ENCODE measurements at regions not wholly inside any gene's neighbourhood (a gene's known extent, or its start where the extent isn't known, plus 50 kb on each side); places are given as distances from the start of the nearest gene placed in this dataset.
"Not testable (repeated sequence)": the region's sequence is repeated elsewhere in the genome, so short reads cannot be mapped to it uniquely, and the experiment has no call there.

- H3K27ac ChIP-seq (ENCODE audit: low read length); H3K4me1 ChIP-seq (ENCODE audit: control insufficient read depth, insufficient read depth, low read length); DNase-seq; intact Hi-C loops (cut with DNase I); H3K27me3 ChIP-seq (ENCODE audit: control insufficient read depth, insufficient read depth); ATAC-seq; H3K9me3 ChIP-seq (ENCODE audit: control insufficient read depth, low read length); H3K4me3 ChIP-seq (ENCODE audit: low read length): not testable (repeated sequence)
- 41% methylated on average over 7 of the region's 7 CpGs for WGBS
Observed at GRCh38 chr21:9003909-9004814, 1517.2 kb upstream of the TPTE start.

- H3K27me3 ChIP-seq (ENCODE audit: control insufficient read depth, insufficient read depth); intact Hi-C loops (cut with DNase I); H3K4me1 ChIP-seq (ENCODE audit: control insufficient read depth, insufficient read depth, low read length); DNase-seq; ATAC-seq; H3K4me3 ChIP-seq (ENCODE audit: low read length); H3K27ac ChIP-seq (ENCODE audit: low read length); H3K9me3 ChIP-seq (ENCODE audit: control insufficient read depth, low read length): not testable (repeated sequence)
- WGBS, result 47% methylated on average over 3 of the region's 3 CpGs
Observed at GRCh38 chr21:9004815-9005518, 1516.4 kb upstream of the TPTE start.

GRCh38 chr21:9005671-9006070, 1515.7 kb upstream of the TPTE start:
- H3K4me3 ChIP-seq (ENCODE audit: low read length); H3K4me1 ChIP-seq (ENCODE audit: control insufficient read depth, insufficient read depth, low read length); intact Hi-C loops (cut with DNase I); DNase-seq; H3K9me3 ChIP-seq (ENCODE audit: control insufficient read depth, low read length); ATAC-seq; H3K27me3 ChIP-seq (ENCODE audit: control insufficient read depth, insufficient read depth); H3K27ac ChIP-seq (ENCODE audit: low read length): not testable (repeated sequence)
- 49% methylated on average over 1 of the region's 1 CpG for WGBS

- not testable (repeated sequence) for H3K27me3 ChIP-seq (ENCODE audit: control insufficient read depth, insufficient read depth)
Observed at GRCh38 chr21:9006111-9006510, 1515.3 kb upstream of the TPTE start.

GRCh38 chr21:9006553-9007323, 1514.6 kb upstream of the TPTE start:
- WGBS, result 52% methylated on average over 2 of the region's 2 CpGs
- ATAC-seq; intact Hi-C loops (cut with DNase I): not testable (repeated sequence)

More at GRCh38 chr21:9006111-9006510, 1515.3 kb upstream of the TPTE start:
- H3K4me3 ChIP-seq (ENCODE audit: low read length); intact Hi-C loops (cut with DNase I); ATAC-seq; H3K4me1 ChIP-seq (ENCODE audit: control insufficient read depth, insufficient read depth, low read length); H3K27ac ChIP-seq (ENCODE audit: low read length); H3K9me3 ChIP-seq (ENCODE audit: control insufficient read depth, low read length); DNase-seq: not testable (repeated sequence)

GRCh38 chr21:9008636-9009035, 1512.7 kb upstream of the TPTE start:
- no peak overlapping the region for H3K27ac ChIP-seq (ENCODE audit: low read length)
- ATAC-seq (peak; percentile 52 to 68), DNase-seq (peak in 2 of 3 donors; percentile 40 to 53)
- H3K9me3 ChIP-seq (ENCODE audit: control insufficient read depth, low read length), result no peaks in the 10 kb centered on the region
- intact Hi-C loops (cut with DNase I), result no loop called here
- H3K4me1 ChIP-seq (ENCODE audit: control insufficient read depth, insufficient read depth, low read length), result no peaks in the 10 kb centered on the region
- H3K27me3 ChIP-seq (ENCODE audit: control insufficient read depth, insufficient read depth), result no peaks in the 10 kb centered on the region
- no peak overlapping the region for H3K4me3 ChIP-seq (ENCODE audit: low read length)

More at GRCh38 chr21:9006553-9007323, 1514.6 kb upstream of the TPTE start:
- not testable (repeated sequence) for DNase-seq; H3K4me1 ChIP-seq (ENCODE audit: control insufficient read depth, insufficient read depth, low read length); H3K27me3 ChIP-seq (ENCODE audit: control insufficient read depth, insufficient read depth); H3K9me3 ChIP-seq (ENCODE audit: control insufficient read depth, low read length); H3K27ac ChIP-seq (ENCODE audit: low read length); H3K4me3 ChIP-seq (ENCODE audit: low read length)

- WGBS, result 47% methylated on average over 3 of the region's 3 CpGs
- H3K9me3 ChIP-seq (ENCODE audit: control insufficient read depth, low read length); intact Hi-C loops (cut with DNase I); DNase-seq; H3K27ac ChIP-seq (ENCODE audit: low read length); H3K27me3 ChIP-seq (ENCODE audit: control insufficient read depth, insufficient read depth); H3K4me3 ChIP-seq (ENCODE audit: low read length); H3K4me1 ChIP-seq (ENCODE audit: control insufficient read depth, insufficient read depth, low read length); ATAC-seq: not testable (repeated sequence)
Observed at GRCh38 chr21:9009267-9010016, 1511.9 kb upstream of the TPTE start.

- H3K4me3 ChIP-seq (ENCODE audit: low read length); H3K27ac ChIP-seq (ENCODE audit: low read length); H3K9me3 ChIP-seq (ENCODE audit: control insufficient read depth, low read length); H3K27me3 ChIP-seq (ENCODE audit: control insufficient read depth, insufficient read depth); intact Hi-C loops (cut with DNase I); ATAC-seq; DNase-seq; H3K4me1 ChIP-seq (ENCODE audit: control insufficient read depth, insufficient read depth, low read length): not testable (repeated sequence)
- 19% methylated on average over 4 of the region's 4 CpGs for whole genome bisulfite sequencing
Observed at GRCh38 chr21:9010121-9010795, 1511.1 kb upstream of the TPTE start.

GRCh38 chr21:9010936-9011890, 1510.2 kb upstream of the TPTE start:
- H3K27ac ChIP-seq (ENCODE audit: low read length); ATAC-seq; H3K4me3 ChIP-seq (ENCODE audit: low read length); DNase-seq; H3K27me3 ChIP-seq (ENCODE audit: control insufficient read depth, insufficient read depth); intact Hi-C loops (cut with DNase I); H3K4me1 ChIP-seq (ENCODE audit: control insufficient read depth, insufficient read depth, low read length); H3K9me3 ChIP-seq (ENCODE audit: control insufficient read depth, low read length): not testable (repeated sequence)
- WGBS, result 49% methylated on average over 3 of the region's 3 CpGs

All from right cardiac atrium (tissue), 5 donors.